ENCODE measurements at regions not wholly inside any gene's neighbourhood (a gene's known extent, or its start where the extent isn't known, plus 50 kb on each side); places are given as distances from the start of the nearest gene placed in this dataset.

GRCh38 chr10:64113375-64113774 lies 592.2 kb downstream of the REEP3 start:
- no peak for ATAC-seq
- TF ChIP-seq TOX (CRISPR knock-in tag; IDR thresholded peaks at IDR 0.05; ENCODE audit: borderline replicate concordance), result no peak
- no peak for TF ChIP-seq PPARA (CRISPR knock-in tag; IDR thresholded peaks at IDR 0.05; ENCODE audit: borderline replicate concordance)
- TF ChIP-seq POU6F1 (CRISPR knock-in tag; IDR thresholded peaks at IDR 0.05; ENCODE audit: borderline replicate concordance, low read depth), result no peak
- no peak for TF ChIP-seq ZNF565 (CRISPR knock-in tag; conservative IDR thresholded peaks at IDR 0.05; ENCODE audit: low read depth)
- TF ChIP-seq ZNF8 (CRISPR knock-in tag; IDR thresholded peaks at IDR 0.05), result no peak
- TF ChIP-seq CREB5 (CRISPR knock-in tag; IDR thresholded peaks at IDR 0.05; ENCODE audit: low read depth), result no peak
- TF ChIP-seq PATZ1 (CRISPR knock-in tag; IDR thresholded peaks at IDR 0.05; ENCODE audit: borderline replicate concordance), result no peak
- no peak for TF ChIP-seq OSR1 (CRISPR knock-in tag; IDR thresholded peaks at IDR 0.05)
- no peak for TF ChIP-seq ZNF70 (CRISPR knock-in tag; IDR thresholded peaks at IDR 0.05)
- TF ChIP-seq ISL1 (CRISPR knock-in tag; IDR thresholded peaks at IDR 0.05), result no peak
- no peak for TF ChIP-seq ARNTL (CRISPR knock-in tag; IDR thresholded peaks at IDR 0.05; ENCODE audit: borderline replicate concordance, low read depth)
- TF ChIP-seq ESRRG (CRISPR knock-in tag; IDR thresholded peaks at IDR 0.05), result no peak
- TF ChIP-seq GLIS3 (CRISPR knock-in tag; IDR thresholded peaks at IDR 0.05), result no peak
- no peak for TF ChIP-seq ZC3H10 (CRISPR knock-in tag; IDR thresholded peaks at IDR 0.05)
- no peak for TF ChIP-seq ZFP30 (CRISPR knock-in tag; IDR thresholded peaks at IDR 0.05)
- TF ChIP-seq CSDC2 (CRISPR knock-in tag; IDR thresholded peaks at IDR 0.05), result no peak
- TF ChIP-seq RARB (CRISPR knock-in tag; IDR thresholded peaks at IDR 0.05), result no peak
- no peak for TF ChIP-seq TCF4 (CRISPR knock-in tag; IDR thresholded peaks at IDR 0.05; ENCODE audit: borderline replicate concordance)
- TF ChIP-seq BACH2 (CRISPR knock-in tag; IDR thresholded peaks at IDR 0.05; ENCODE audit: borderline replicate concordance), result no peak

- ATAC-seq, result no peak
- no peak for TF ChIP-seq RARB (CRISPR knock-in tag; IDR thresholded peaks at IDR 0.05)
- TF ChIP-seq GLIS3 (CRISPR knock-in tag; IDR thresholded peaks at IDR 0.05), result no peak
- no peak for TF ChIP-seq TOX (CRISPR knock-in tag; IDR thresholded peaks at IDR 0.05; ENCODE audit: borderline replicate concordance)
- TF ChIP-seq ARNTL (CRISPR knock-in tag; IDR thresholded peaks at IDR 0.05; ENCODE audit: borderline replicate concordance, low read depth), result no peak
- no peak for TF ChIP-seq ZFP3 (CRISPR knock-in tag; IDR thresholded peaks at IDR 0.05)
- no peak for TF ChIP-seq ZNF565 (CRISPR knock-in tag; conservative IDR thresholded peaks at IDR 0.05; ENCODE audit: low read depth)
- TF ChIP-seq ZFP30 (CRISPR knock-in tag; IDR thresholded peaks at IDR 0.05), result no peak
- TF ChIP-seq ZC3H10 (CRISPR knock-in tag; IDR thresholded peaks at IDR 0.05), result no peak
- no peak for TF ChIP-seq SNAI2 (CRISPR knock-in tag; IDR thresholded peaks at IDR 0.05)
- no peak for TF ChIP-seq BACH2 (CRISPR knock-in tag; IDR thresholded peaks at IDR 0.05; ENCODE audit: borderline replicate concordance)
These were observed 592.6 kb downstream of the REEP3 start for GRCh38 chr10:64113792-64114191.

- no peak for TF ChIP-seq ZFP30 (CRISPR knock-in tag; IDR thresholded peaks at IDR 0.05)
- ATAC-seq, result no peak
These were observed 594.3 kb downstream of the REEP3 start for GRCh38 chr10:64115471-64115870.

- peak; percentile 59; the same call in 2 of the 3 replicates for ATAC-seq
These were observed 594.9 kb downstream of the REEP3 start for GRCh38 chr10:64115908-64116643.

DNA sequence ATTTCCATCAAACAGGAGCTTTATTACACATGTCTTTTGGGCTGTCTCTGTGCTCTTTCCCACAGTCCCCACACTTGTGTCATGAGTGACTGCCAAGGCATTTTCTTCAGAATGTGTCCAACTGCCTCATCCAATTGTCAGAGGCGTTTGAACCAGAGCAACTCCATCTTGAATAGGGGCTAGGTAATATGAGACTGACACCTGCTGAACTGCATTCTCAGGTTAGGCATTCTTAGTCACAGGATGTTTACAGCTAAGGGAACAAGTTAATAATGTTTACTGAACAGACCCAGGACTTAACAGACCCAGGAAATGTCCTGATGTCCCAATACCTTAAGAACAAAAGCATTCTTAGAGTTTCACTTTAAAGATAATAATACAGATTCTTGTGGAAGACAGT lies 595.5 kb downstream of the REEP3 start:
- no peak for ATAC-seq
- TF ChIP-seq TOX (CRISPR knock-in tag; IDR thresholded peaks at IDR 0.05; ENCODE audit: borderline replicate concordance) (no peak), CSDC2 (CRISPR knock-in tag; IDR thresholded peaks at IDR 0.05) (no peak), ZNF70 (CRISPR knock-in tag; IDR thresholded peaks at IDR 0.05) (no peak), BACH2 (CRISPR knock-in tag; IDR thresholded peaks at IDR 0.05; ENCODE audit: borderline replicate concordance) (no peak), OSR1 (CRISPR knock-in tag; IDR thresholded peaks at IDR 0.05) (no peak), ISL1 (CRISPR knock-in tag; IDR thresholded peaks at IDR 0.05) (no peak)
- TF ChIP-seq, protein P1, sequence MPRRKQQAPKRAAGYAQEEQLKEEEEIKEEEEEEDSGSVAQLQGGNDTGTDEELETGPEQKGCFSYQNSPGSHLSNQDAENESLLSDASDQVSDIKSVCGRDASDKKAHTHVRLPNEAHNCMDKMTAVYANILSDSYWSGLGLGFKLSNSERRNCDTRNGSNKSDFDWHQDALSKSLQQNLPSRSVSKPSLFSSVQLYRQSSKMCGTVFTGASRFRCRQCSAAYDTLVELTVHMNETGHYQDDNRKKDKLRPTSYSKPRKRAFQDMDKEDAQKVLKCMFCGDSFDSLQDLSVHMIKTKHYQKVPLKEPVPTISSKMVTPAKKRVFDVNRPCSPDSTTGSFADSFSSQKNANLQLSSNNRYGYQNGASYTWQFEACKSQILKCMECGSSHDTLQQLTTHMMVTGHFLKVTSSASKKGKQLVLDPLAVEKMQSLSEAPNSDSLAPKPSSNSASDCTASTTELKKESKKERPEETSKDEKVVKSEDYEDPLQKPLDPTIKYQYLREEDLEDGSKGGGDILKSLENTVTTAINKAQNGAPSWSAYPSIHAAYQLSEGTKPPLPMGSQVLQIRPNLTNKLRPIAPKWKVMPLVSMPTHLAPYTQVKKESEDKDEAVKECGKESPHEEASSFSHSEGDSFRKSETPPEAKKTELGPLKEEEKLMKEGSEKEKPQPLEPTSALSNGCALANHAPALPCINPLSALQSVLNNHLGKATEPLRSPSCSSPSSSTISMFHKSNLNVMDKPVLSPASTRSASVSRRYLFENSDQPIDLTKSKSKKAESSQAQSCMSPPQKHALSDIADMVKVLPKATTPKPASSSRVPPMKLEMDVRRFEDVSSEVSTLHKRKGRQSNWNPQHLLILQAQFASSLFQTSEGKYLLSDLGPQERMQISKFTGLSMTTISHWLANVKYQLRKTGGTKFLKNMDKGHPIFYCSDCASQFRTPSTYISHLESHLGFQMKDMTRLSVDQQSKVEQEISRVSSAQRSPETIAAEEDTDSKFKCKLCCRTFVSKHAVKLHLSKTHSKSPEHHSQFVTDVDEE (CRISPR knock-in tag; IDR thresholded peaks at IDR 0.05), result no peak

More at GRCh38 chr10:64115908-64116643, 594.9 kb downstream of the REEP3 start:
- TF ChIP-seq ARNTL (CRISPR knock-in tag; IDR thresholded peaks at IDR 0.05; ENCODE audit: borderline replicate concordance, low read depth) (no peak), CSDC2 (CRISPR knock-in tag; IDR thresholded peaks at IDR 0.05) (no peak), ZNF565 (CRISPR knock-in tag; conservative IDR thresholded peaks at IDR 0.05; ENCODE audit: low read depth) (no peak), OSR1 (CRISPR knock-in tag; IDR thresholded peaks at IDR 0.05) (no peak)
